WERI-Rb-1 (cell line): ENCODE measurements at regions not wholly inside any gene's neighbourhood (a gene's known extent, or its start where the extent isn't known, plus 50 kb on each side); places are given as distances from the start of the nearest gene placed in this dataset.

Experiments
- DNase-seq: peaks from one replicate; pipeline ENCODE4 v3.0.0-alpha.2; 2020
- H3K27ac ChIP-seq: fragments of 250-450 bp; sonication (Bioruptor Pico); 2 replicates; pipeline ENCODE4 v1.5.1; 2020; ENCODE audit warnings: mild to moderate bottlenecking, moderate library complexity
- H3K27me3 ChIP-seq: fragments of 250-450 bp; sonication (Bioruptor Pico); 2 replicates; pipeline ENCODE4 v1.5.1; 2021; ENCODE audit warnings: mild to moderate bottlenecking, low read depth, moderate library complexity; ENCODE audit not compliant: insufficient read depth, severe bottlenecking
- H3K36me3 ChIP-seq: fragments of 250-450 bp; sonication (Bioruptor Pico); 2 replicates; pipeline ENCODE4 v1.5.1; 2020; ENCODE audit warnings: mild to moderate bottlenecking, moderate library complexity
- H3K4me3 ChIP-seq: 2 replicates; pipeline ENCODE4 v1.5.1; 2011; ENCODE audit warnings: low read depth, mild to moderate bottlenecking, control low read depth, low read length
- H3K9me3 ChIP-seq: fragments of 250-450 bp; sonication (Bioruptor Pico); 2 replicates; pipeline ENCODE4 v1.5.1; 2021; ENCODE audit warnings: mild to moderate bottlenecking, moderate library complexity; ENCODE audit not compliant: severe bottlenecking
- TF ChIP-seq, protein P1 (sequence below): IDR thresholded peaks from 2 replicates; pipeline ENCODE4 v1.5.1; 2011; ENCODE audit warnings: low read depth, mild to moderate bottlenecking, control low read depth, inconsistent platforms, low read length

- Histone ChIP-seq H3K27me3 (peaks cover 22% of the 10 kb centered on the region), H3K27ac (no peak overlapping the region), H3K36me3 (no peaks in the 10 kb centered on the region), H3K4me3 (no peak overlapping the region), H3K9me3 (no peaks in the 10 kb centered on the region)
- TF ChIP-seq, protein P1, sequence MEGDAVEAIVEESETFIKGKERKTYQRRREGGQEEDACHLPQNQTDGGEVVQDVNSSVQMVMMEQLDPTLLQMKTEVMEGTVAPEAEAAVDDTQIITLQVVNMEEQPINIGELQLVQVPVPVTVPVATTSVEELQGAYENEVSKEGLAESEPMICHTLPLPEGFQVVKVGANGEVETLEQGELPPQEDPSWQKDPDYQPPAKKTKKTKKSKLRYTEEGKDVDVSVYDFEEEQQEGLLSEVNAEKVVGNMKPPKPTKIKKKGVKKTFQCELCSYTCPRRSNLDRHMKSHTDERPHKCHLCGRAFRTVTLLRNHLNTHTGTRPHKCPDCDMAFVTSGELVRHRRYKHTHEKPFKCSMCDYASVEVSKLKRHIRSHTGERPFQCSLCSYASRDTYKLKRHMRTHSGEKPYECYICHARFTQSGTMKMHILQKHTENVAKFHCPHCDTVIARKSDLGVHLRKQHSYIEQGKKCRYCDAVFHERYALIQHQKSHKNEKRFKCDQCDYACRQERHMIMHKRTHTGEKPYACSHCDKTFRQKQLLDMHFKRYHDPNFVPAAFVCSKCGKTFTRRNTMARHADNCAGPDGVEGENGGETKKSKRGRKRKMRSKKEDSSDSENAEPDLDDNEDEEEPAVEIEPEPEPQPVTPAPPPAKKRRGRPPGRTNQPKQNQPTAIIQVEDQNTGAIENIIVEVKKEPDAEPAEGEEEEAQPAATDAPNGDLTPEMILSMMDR = no peak
- no peak for DNase-seq
Observed at GRCh38 chr4:188812644-188813043, 673.4 kb downstream of the TRIML1 start.

DNA sequence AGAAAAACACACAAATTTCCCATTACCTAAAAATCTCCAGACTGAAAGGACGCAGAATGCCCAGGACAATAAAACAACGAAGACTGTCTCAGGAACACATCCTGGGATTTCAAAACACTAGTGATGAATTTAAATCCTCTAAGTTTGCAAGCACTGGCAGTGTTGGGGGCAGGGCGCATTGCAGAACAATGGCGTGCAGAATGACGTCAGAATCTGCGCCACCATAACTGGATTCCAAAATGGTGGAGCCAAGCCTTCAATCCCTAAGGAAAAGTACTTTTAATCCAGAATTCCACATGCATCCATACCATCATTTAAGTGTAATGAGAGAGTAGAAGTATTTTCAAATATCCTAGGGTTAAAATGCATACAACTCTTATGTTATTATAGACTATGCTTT lies 679.1 kb downstream of the TRIML1 start:
- H3K36me3 ChIP-seq = no peaks in the 10 kb centered on the region
- H3K27ac ChIP-seq = no peak overlapping the region
- TF ChIP-seq, protein P1 = no peak
- no peak for DNase-seq
- no peak overlapping the region for H3K4me3 ChIP-seq
- peaks cover 51% of the 10 kb centered on the region for H3K27me3 ChIP-seq
- H3K9me3 ChIP-seq = no peaks in the 10 kb centered on the region

GRCh38 chr4:188819233-188819632 lies 680.0 kb downstream of the TRIML1 start:
- no peak for DNase-seq
- H3K36me3 ChIP-seq = no peaks in the 10 kb centered on the region
- H3K4me3 ChIP-seq = no peak overlapping the region
- TF ChIP-seq, protein P1 = no peak
- no peak overlapping the region for H3K27ac ChIP-seq
- H3K27me3 ChIP-seq = peaks cover 51% of the 10 kb centered on the region
- H3K9me3 ChIP-seq = no peaks in the 10 kb centered on the region

- TF ChIP-seq, protein P1 = no peak
Observed at GRCh38 chr4:188821500-188821899, 682.3 kb downstream of the TRIML1 start.

DNA sequence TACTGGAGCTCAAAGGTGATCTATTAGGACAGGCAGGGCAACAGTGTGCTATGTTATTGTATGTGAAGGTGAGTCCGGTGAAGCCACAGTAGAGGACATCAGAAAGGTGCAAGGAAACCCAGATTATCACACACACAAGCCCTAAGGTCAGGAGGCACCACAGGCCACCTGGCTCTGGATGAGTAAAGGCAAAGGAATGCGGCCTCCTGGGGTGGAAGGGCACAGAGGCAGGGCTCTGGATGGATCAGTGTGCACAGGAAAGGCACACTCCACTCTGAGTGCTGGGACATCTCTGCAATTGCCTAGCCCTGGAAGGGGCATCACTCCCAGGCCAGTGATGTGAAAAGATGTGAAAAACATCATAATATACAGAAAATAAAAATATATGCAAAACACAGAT lies 683.5 kb downstream of the TRIML1 start:
- DNase-seq = no peak
- H3K27me3 ChIP-seq = peaks cover 73% of the 10 kb centered on the region
- H3K4me3 ChIP-seq = no peak overlapping the region
- no peak overlapping the region for H3K27ac ChIP-seq
- H3K9me3 ChIP-seq = no peaks in the 10 kb centered on the region
- no peaks in the 10 kb centered on the region for H3K36me3 ChIP-seq
- TF ChIP-seq, protein P1 = no peak

More at GRCh38 chr4:188821500-188821899, 682.3 kb downstream of the TRIML1 start:
- no peak for DNase-seq
- H3K27me3 ChIP-seq = peaks cover 67% of the 10 kb centered on the region
- no peak overlapping the region for H3K4me3 ChIP-seq
- no peak overlapping the region for H3K27ac ChIP-seq
- no peaks in the 10 kb centered on the region for H3K36me3 ChIP-seq
- no peaks in the 10 kb centered on the region for H3K9me3 ChIP-seq

- TF ChIP-seq, protein P1 = no peak
- peaks cover 73% of the 10 kb centered on the region for H3K27me3 ChIP-seq
- H3K9me3 ChIP-seq = no peaks in the 10 kb centered on the region
- no peak for DNase-seq
- no peaks in the 10 kb centered on the region for H3K36me3 ChIP-seq
- H3K4me3 ChIP-seq = no peak overlapping the region
- H3K27ac ChIP-seq = no peak overlapping the region
Observed at GRCh38 chr4:188824553-188824952, 685.3 kb downstream of the TRIML1 start.
